ENCODE measurements at regions not wholly inside any gene's neighbourhood (a gene's known extent, or its start where the extent isn't known, plus 50 kb on each side); places are given as distances from the start of the nearest gene placed in this dataset.

- no peak overlapping the region for H3K4me2 ChIP-seq (ENCODE audit: control insufficient read depth, insufficient read depth)
- intact Hi-C loops (cut with micrococcal nuclease; ENCODE audit: unreplicated experiment) (no loop called here), in situ Hi-C loops (cut with MboI) (no loop called here)
- no peaks in the 10 kb centered on the region for H3K79me2 ChIP-seq (ENCODE audit: control insufficient read depth, insufficient read depth, low read length)
- no peaks in the 10 kb centered on the region for H3K27me3 ChIP-seq (replicated peaks in 1 of 2; ENCODE audit: control insufficient read depth in 2 of 2, insufficient read depth in 2 of 2, low read length in 1 of 2)
- H3K27ac ChIP-seq (ENCODE audit: control insufficient read depth, insufficient read depth) = no peak overlapping the region
- POLR2A ChIA-PET = no interaction called here
- H3K9me3 ChIP-seq (replicated peaks; ENCODE audit: control insufficient read depth, insufficient read depth, low read length) = no peaks in the 10 kb centered on the region
- no peak overlapping the region for H2AFZ ChIP-seq (ENCODE audit: control insufficient read depth, low read depth, low read length)
- RAD21 ChIA-PET (ENCODE audit: unreplicated experiment) = no interaction called here
- no peaks in the 10 kb centered on the region for H4K20me1 ChIP-seq (ENCODE audit: control insufficient read depth, insufficient read depth)
- CTCF ChIA-PET = no interaction called here
- DNase-seq (ENCODE audit: low read depth, low spot score) = no peak
- SMC1A ChIA-PET (ENCODE audit: uncharacterized antibody, unreplicated experiment) = no interaction called here
- no peak for ATAC-seq
- H3K4me1 ChIP-seq (ENCODE audit: control insufficient read depth, insufficient read depth, low read length) = no peaks in the 10 kb centered on the region
- no peak for FAIRE-seq
- no peak overlapping the region for H3K4me3 ChIP-seq
- no peaks in the 10 kb centered on the region for H3K36me3 ChIP-seq (ENCODE audit: control insufficient read depth in 2 of 2, insufficient read depth in 2 of 2, low read length in 1 of 2)
- no TSS peak for BruUV-seq (replicated peaks)
- H3K9ac ChIP-seq (ENCODE audit: control insufficient read depth, insufficient read depth, low read length) = no peak overlapping the region
- no peak for TF ChIP-seq ZZZ3 (IDR thresholded peaks at IDR 0.05; ENCODE audit: control insufficient read depth, insufficient read length, low read depth)
- TF ChIP-seq SKIL (IDR thresholded peaks at IDR 0.05; ENCODE audit: low read depth, poor library complexity, severe bottlenecking) = no peak
- TF ChIP-seq ZNF687 (IDR thresholded peaks at IDR 0.05) = no peak
- TF ChIP-seq HSF1 (IDR thresholded peaks at IDR 0.05; ENCODE audit: low read depth, low read length) = no peak
- no peak for TF ChIP-seq ZBTB33 (IDR thresholded peaks at IDR 0.05)
- TF ChIP-seq FOXK2 (IDR thresholded peaks at IDR 0.05) = no peak
- TF ChIP-seq NFYA (IDR thresholded peaks at IDR 0.05; ENCODE audit: borderline replicate concordance, low read depth, low read length) = no peak
- no peak for TF ChIP-seq NR2C2 (IDR thresholded peaks at IDR 0.05; ENCODE audit: borderline replicate concordance, control insufficient read depth, insufficient read length, low read depth)
- no peak for TF ChIP-seq ZNF207 (IDR thresholded peaks at IDR 0.05; ENCODE audit: borderline replicate concordance)
- TF ChIP-seq BCLAF1 (IDR thresholded peaks at IDR 0.05) = no peak
- TF ChIP-seq CHD4 (IDR thresholded peaks at IDR 0.05) = no peak
- TF ChIP-seq IRF4 (IDR thresholded peaks at IDR 0.05; ENCODE audit: low read depth, low read length) = no peak
- TF ChIP-seq CHD2 (IDR thresholded peaks at IDR 0.05; ENCODE audit: borderline replicate concordance, low read depth, low read length) = no peak
These were observed 997.9 kb upstream of the ALCAM start for GRCh38 chr3:104368760-104369159.
